ENCODE measurements at regions not wholly inside any gene's neighbourhood (a gene's known extent, or its start where the extent isn't known, plus 50 kb on each side); places are given as distances from the start of the nearest gene placed in this dataset.

- no TSS peak for BruUV-seq (replicated peaks)
- POLR2A ChIA-PET = interaction anchor here (0.7 kb wide), 1 partner anchor 27 kb away, joined by 3 read pairs; no protein-coding TSS in a partner anchor
- no peaks in the 10 kb centered on the region for H3K27me3 ChIP-seq (ENCODE audit: control insufficient read depth in 2 of 2, insufficient read depth in 2 of 2, low read length in 2 of 2)
- dilution Hi-C loops (cut with MboI; ENCODE audit: extremely low pct_ligation_motif_present, low sequenced_read_pairs) = no loop called here
- no peak overlapping the region for H3K27ac ChIP-seq (ENCODE audit: insufficient read depth, low read depth, low read length)
- H2AFZ ChIP-seq (ENCODE audit: low read depth, low read length) = no peak overlapping the region
- no peaks in the 10 kb centered on the region for H3K9me3 ChIP-seq (replicated peaks; ENCODE audit: control insufficient read depth, insufficient read depth, low read length)
- DNase-seq (ENCODE audit: low read depth, low spot score) (no peak), FAIRE-seq (no peak)
- H3K4me3 ChIP-seq (replicated peaks in 1 of 3; ENCODE audit: insufficient read depth in 1 of 3, low read depth in 1 of 3, low read length in 3 of 3) = no peak overlapping the region
- no peaks in the 10 kb centered on the region for H3K4me1 ChIP-seq (ENCODE audit: control insufficient read depth, extremely low read depth, insufficient read depth, low read length)
- intact Hi-C loops (cut with micrococcal nuclease) = no loop called here
- no peak for TF ChIP-seq POLR2AphosphoS5 (IDR thresholded peaks at IDR 0.05; ENCODE audit: insufficient read depth, low read depth, low read length)
- TF ChIP-seq JUN (IDR thresholded peaks at IDR 0.05; ENCODE audit: borderline replicate concordance, insufficient read depth, insufficient read length, low read depth) = no peak
- TF ChIP-seq MYC (IDR thresholded peaks at IDR 0.05; ENCODE audit: low read depth, low read length) = no peak
- no peak for TF ChIP-seq GATA2 (IDR thresholded peaks at IDR 0.05; ENCODE audit: insufficient read depth, insufficient read length, low read depth, low read length)
- no peak for TF ChIP-seq FOS (IDR thresholded peaks at IDR 0.05; ENCODE audit: borderline replicate concordance, insufficient read depth, low read length)
- no peak for TF ChIP-seq EZH2 (IDR thresholded peaks at IDR 0.05; ENCODE audit: borderline replicate concordance, low read depth, low read length, severe bottlenecking)
- TF ChIP-seq POLR2A (IDR thresholded peaks at IDR 0.05; ENCODE audit: low read depth, low read length) = no peak
- no peak for TF ChIP-seq MAX (IDR thresholded peaks at IDR 0.05; ENCODE audit: insufficient read depth, insufficient read length)
- TF ChIP-seq CTCF (IDR thresholded peaks at IDR 0.05; ENCODE audit: extremely low read depth in 1 of 2, insufficient read depth in 1 of 2, low read depth in 1 of 2, low read length in 2 of 2) = no peak
- CTCF ChIA-PET = no interaction called here
- no peaks in the 10 kb centered on the region for H4K20me1 ChIP-seq (replicated peaks; ENCODE audit: control insufficient read depth, extremely low read depth, insufficient read depth, low read length)
- H3K4me2 ChIP-seq (ENCODE audit: insufficient read depth, low read length) = no peak overlapping the region
- H3K79me2 ChIP-seq (ENCODE audit: control insufficient read depth, insufficient read depth, low read length) = no peaks in the 10 kb centered on the region
- no peaks in the 10 kb centered on the region for H3K36me3 ChIP-seq (ENCODE audit: control insufficient read depth in 2 of 2, extremely low read depth in 1 of 2, insufficient read depth in 2 of 2, low read length in 2 of 2)
- H3K9ac ChIP-seq (replicated peaks; ENCODE audit: extremely low read depth, insufficient read depth, low read length) = no peak overlapping the region
- no peaks in the 10 kb centered on the region for H3K9me1 ChIP-seq (replicated peaks; ENCODE audit: control insufficient read depth, extremely low read depth, insufficient read depth, low read length)
Observed at GRCh38 chr11:91078221-91078620, 855.4 kb upstream of the CHORDC1 start.

Measured in endothelial cell of umbilical vein (primary cell).